OCI-LY3 (cell line): ENCODE measurements at regions not wholly inside any gene's neighbourhood (a gene's known extent, or its start where the extent isn't known, plus 50 kb on each side); places are given as distances from the start of the nearest gene placed in this dataset.

ENCODE experiments used
- H2AFZ ChIP-seq: fragments of 200-600, 300-600 bp; shearing (Covaris generic); 2 replicates; pipeline ENCODE4 v1.6.0; 2014; ENCODE audit warnings: antibody characterized with exemption, low read depth, low read length
- H3K27ac ChIP-seq: fragments of 200-600, 300-600 bp; sonication (generic); 2 replicates; pipeline ENCODE4 v1.5.1; 2014; ENCODE audit warnings: mild to moderate bottlenecking, low read length, moderate library complexity, mixed read lengths
- H3K27me3 ChIP-seq: fragments of 200-600, 300-600 bp; sonication (generic); 2 replicates; pipeline ENCODE4 v1.6.1; 2014; ENCODE audit warnings: low read depth, low read length, mixed read lengths
- H3K36me3 ChIP-seq: fragments of 200-600, 300-600 bp; sonication (generic); replicated peaks from 2 replicates; pipeline ENCODE3; 2014; ENCODE audit warnings: low read depth, low read length, mixed read lengths
- H3K4me1 ChIP-seq: fragments of 300-600, 200-600 bp; sonication (generic); 2 replicates; pipeline ENCODE4 v1.6.1; 2014; ENCODE audit warnings: low read length, mixed read lengths
- H3K4me2 ChIP-seq: fragments of 200-600, 300-600 bp; sonication (generic); 2 replicates; pipeline ENCODE4 v1.6.1; 2014; ENCODE audit warnings: low read length, mixed read lengths
- H3K4me3 ChIP-seq: fragments of 300-600, 200-600 bp; sonication (generic); 2 replicates; pipeline ENCODE4 v1.5.1; 2014; ENCODE audit warnings: antibody characterized with exemption, mild to moderate bottlenecking, low read length, moderate library complexity
- H3K79me2 ChIP-seq: fragments of 300-600, 200-600 bp; shearing (Covaris generic); 2 replicates; pipeline ENCODE4 v1.6.1; 2014; ENCODE audit warnings: mild to moderate bottlenecking, low read length, mixed read lengths
- H3K9ac ChIP-seq: fragments of 300-600, 200-600 bp; shearing (Covaris generic); 2 replicates; pipeline ENCODE4 v1.6.0; 2014; ENCODE audit warnings: mild to moderate bottlenecking, low read length, moderate library complexity
- H3K9me3 ChIP-seq: fragments of 200-600, 300-600 bp; shearing (Covaris generic); 2 replicates; pipeline ENCODE4 v1.6.1; 2014; ENCODE audit warnings: low read length, mixed read lengths; ENCODE audit not compliant: insufficient read depth
- H4K20me1 ChIP-seq: fragments of 200-600, 300-600 bp; sonication (generic); 2 replicates; pipeline ENCODE4 v1.6.1; 2016; ENCODE audit warnings: low read length, mixed read lengths; ENCODE audit not compliant: insufficient read depth
- EZH2phosphoT487 ChIP-seq: fragments of 200-600 bp; shearing (Covaris generic); IDR thresholded peaks from 2 replicates; pipeline ENCODE4 v1.6.1; 2018; ENCODE audit warnings: antibody characterized with exemption, mixed run types, low read depth
- TF ChIP-seq, protein P1 (sequence below): fragments of 200-600, 300-600 bp; sonication (generic); IDR thresholded peaks from 2 replicates; pipeline ENCODE4 v1.5.1; 2014; ENCODE audit warnings: antibody characterized with exemption, low read length, low read depth

DNA sequence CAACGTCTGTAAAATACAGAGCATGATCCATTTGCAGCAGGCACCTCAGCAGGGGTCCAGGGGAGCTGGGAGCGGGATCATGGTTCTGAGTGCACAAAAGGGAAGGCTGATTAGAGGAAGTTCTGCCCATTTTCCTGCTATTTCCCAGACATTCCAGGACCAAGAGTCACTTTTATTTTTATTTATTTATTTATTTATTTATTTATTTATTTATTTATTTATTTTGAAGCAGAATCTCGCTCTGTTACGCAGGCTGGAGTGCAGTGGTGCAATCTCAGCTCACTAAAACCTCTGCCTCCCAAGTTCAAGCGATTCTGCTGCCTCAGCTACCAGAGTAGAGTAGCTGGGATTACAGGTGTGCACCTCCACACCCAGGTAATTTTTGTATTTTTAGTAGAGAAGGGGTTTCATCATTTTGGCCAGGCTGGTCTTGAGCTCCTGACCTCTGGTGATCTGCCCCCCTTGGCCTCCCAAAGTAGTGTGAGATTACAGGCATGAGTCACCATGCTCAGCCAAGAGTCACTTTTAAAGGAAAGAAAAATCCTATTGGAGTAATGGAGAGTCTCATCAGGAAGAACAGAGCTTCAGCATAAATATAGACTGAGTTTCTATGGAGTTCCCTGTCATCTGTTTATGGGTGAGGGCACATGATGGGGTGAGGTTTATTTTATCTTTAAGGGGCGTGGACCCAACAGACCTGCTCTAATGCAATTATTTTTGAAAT is 355.2 kb downstream of the HAPSTR1 start:
- H3K4me3 ChIP-seq: no peak overlapping the region
- TF ChIP-seq EZH2phosphoT487: no peak
- TF ChIP-seq, protein P1, sequence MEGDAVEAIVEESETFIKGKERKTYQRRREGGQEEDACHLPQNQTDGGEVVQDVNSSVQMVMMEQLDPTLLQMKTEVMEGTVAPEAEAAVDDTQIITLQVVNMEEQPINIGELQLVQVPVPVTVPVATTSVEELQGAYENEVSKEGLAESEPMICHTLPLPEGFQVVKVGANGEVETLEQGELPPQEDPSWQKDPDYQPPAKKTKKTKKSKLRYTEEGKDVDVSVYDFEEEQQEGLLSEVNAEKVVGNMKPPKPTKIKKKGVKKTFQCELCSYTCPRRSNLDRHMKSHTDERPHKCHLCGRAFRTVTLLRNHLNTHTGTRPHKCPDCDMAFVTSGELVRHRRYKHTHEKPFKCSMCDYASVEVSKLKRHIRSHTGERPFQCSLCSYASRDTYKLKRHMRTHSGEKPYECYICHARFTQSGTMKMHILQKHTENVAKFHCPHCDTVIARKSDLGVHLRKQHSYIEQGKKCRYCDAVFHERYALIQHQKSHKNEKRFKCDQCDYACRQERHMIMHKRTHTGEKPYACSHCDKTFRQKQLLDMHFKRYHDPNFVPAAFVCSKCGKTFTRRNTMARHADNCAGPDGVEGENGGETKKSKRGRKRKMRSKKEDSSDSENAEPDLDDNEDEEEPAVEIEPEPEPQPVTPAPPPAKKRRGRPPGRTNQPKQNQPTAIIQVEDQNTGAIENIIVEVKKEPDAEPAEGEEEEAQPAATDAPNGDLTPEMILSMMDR: no peak
- H3K4me2 ChIP-seq: no peak overlapping the region

DNA sequence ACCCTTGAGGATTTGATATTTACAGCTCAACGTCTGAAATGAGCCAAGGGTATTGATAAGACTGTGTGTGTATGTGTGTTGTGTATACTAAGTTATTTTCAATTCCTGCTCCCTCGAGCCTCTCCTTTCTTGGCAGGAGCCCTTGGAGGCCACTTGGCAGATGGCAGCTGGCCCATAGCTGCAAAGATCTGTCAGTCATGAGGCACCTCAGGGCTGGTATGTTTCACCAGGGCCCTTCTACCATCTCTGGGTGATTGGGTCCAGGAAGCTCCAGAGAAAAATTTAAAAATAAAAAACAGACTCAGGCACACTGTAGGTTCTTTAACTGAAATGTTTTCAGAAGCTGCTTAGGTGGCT is 355.7 kb downstream of the HAPSTR1 start:
- no peaks in the 10 kb centered on the region for H3K36me3 ChIP-seq
- H3K27me3 ChIP-seq: 0 out of 2 replicates have a peak, but pooled peaks cover 2% of the 10 kb centered on the region
- H3K9me3 ChIP-seq: no peaks in the 10 kb centered on the region
- no peak overlapping the region for H3K27ac ChIP-seq
- H3K4me2 ChIP-seq: no peak overlapping the region
- no peaks in the 10 kb centered on the region for H3K4me1 ChIP-seq
- TF ChIP-seq, protein P1: no peak
- no peak for TF ChIP-seq EZH2phosphoT487
- no peaks in the 10 kb centered on the region for H3K79me2 ChIP-seq
- H4K20me1 ChIP-seq: no peaks in the 10 kb centered on the region
- no peak overlapping the region for H3K4me3 ChIP-seq
- no peak overlapping the region for H3K9ac ChIP-seq
- no peak overlapping the region for H2AFZ ChIP-seq

More for the DNA sequence above, 355.2 kb downstream of the HAPSTR1 start:
- Histone ChIP-seq H3K27ac (no peak overlapping the region), H3K36me3 (no peaks in the 10 kb centered on the region), H2AFZ (no peak overlapping the region), H3K79me2 (no peaks in the 10 kb centered on the region), H3K27me3 (0 out of 2 replicates have a peak, but pooled peaks cover 2% of the 10 kb centered on the region), H4K20me1 (no peaks in the 10 kb centered on the region), H3K9me3 (no peaks in the 10 kb centered on the region), H3K9ac (no peak overlapping the region), H3K4me1 (no peaks in the 10 kb centered on the region)

DNA sequence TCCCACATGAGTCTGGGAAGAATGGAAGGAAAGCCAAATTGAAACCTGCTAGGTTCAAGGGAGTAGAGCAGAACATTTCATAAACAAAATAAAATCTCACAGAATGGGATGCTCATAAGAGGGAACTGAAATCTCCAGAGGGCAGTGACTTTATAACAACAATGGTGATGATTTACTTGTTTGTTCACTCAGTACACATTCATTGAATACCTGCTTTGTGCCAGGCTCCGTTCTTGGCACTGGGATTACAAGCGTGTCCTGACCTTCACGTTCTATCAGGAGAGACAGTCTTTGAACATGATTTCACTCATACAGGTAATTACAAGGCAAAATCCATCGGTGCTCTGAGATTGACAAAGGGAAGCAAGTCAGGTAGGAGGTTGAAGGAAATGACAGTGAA is 356.3 kb downstream of the HAPSTR1 start:
- no peaks in the 10 kb centered on the region for H3K79me2 ChIP-seq
- no peak overlapping the region for H3K9ac ChIP-seq
- H4K20me1 ChIP-seq: no peaks in the 10 kb centered on the region
- H3K27me3 ChIP-seq: 0 out of 2 replicates have a peak, but pooled peaks cover 2% of the 10 kb centered on the region
- no peaks in the 10 kb centered on the region for H3K9me3 ChIP-seq
- TF ChIP-seq EZH2phosphoT487: no peak
- TF ChIP-seq, protein P1: no peak
- no peak overlapping the region for H3K4me2 ChIP-seq
- no peak overlapping the region for H2AFZ ChIP-seq
- H3K4me3 ChIP-seq: no peak overlapping the region
- no peak overlapping the region for H3K27ac ChIP-seq
- H3K4me1 ChIP-seq: no peaks in the 10 kb centered on the region
- H3K36me3 ChIP-seq: no peaks in the 10 kb centered on the region

DNA sequence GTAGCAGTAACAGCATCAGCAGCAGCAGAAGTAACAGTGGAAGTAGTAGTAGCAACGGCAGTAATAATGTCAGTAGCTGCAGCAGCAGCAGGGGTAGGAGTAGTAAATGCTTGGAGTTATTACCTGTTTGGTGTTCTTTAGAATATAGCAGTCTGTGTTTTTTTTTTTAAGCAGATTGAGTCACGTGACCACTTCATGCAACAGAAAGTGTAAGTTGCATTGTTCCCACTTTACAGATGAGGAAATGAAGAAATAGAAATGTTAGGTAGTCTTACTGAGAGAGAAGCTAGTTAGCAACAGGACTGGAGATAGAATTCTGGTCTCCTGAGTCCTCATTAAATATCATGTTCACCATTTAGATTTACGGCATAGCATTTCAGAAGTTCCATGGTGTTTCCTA is 358.2 kb downstream of the HAPSTR1 start:
- no peaks in the 10 kb centered on the region for H3K36me3 ChIP-seq
- 0 out of 2 replicates have a peak, but pooled peaks cover 2% of the 10 kb centered on the region for H3K27me3 ChIP-seq
- no peak overlapping the region for H3K27ac ChIP-seq
- no peak overlapping the region for H3K9ac ChIP-seq
- no peaks in the 10 kb centered on the region for H4K20me1 ChIP-seq
- no peak overlapping the region for H2AFZ ChIP-seq
- H3K4me3 ChIP-seq: no peak overlapping the region
- no peak overlapping the region for H3K4me2 ChIP-seq
- no peaks in the 10 kb centered on the region for H3K9me3 ChIP-seq
- TF ChIP-seq, protein P1: no peak
- no peak for TF ChIP-seq EZH2phosphoT487
- no peaks in the 10 kb centered on the region for H3K79me2 ChIP-seq
- H3K4me1 ChIP-seq: no peaks in the 10 kb centered on the region
